Mesendoderm (in vitro differentiated cells): ENCODE measurements at regions not wholly inside any gene's neighbourhood (a gene's known extent, or its start where the extent isn't known, plus 50 kb on each side); places are given as distances from the start of the nearest gene placed in this dataset.

Source experiments
- DNase-seq: peaks from one replicate; pipeline ENCODE4 v3.0.0; 2013
- H2AK5ac ChIP-seq: 2 replicates; pipeline ENCODE4 v1.6.1; 2013; ENCODE audit warnings: low read length, inconsistent platforms
- H2BK120ac ChIP-seq: 2 replicates; pipeline ENCODE4 v1.6.1; 2013; ENCODE audit warnings: low read depth, mild to moderate bottlenecking, low read length, moderate library complexity, mixed read lengths
- H2BK15ac ChIP-seq: replicated peaks from 2 replicates; pipeline ENCODE4 v1.6.1; 2013; ENCODE audit warnings: low read depth, mild to moderate bottlenecking, moderate library complexity
- H2BK5ac ChIP-seq: 2 replicates; pipeline ENCODE4 v1.6.1; 2013; ENCODE audit warnings: low read length, inconsistent platforms
- H3K18ac ChIP-seq: 2 replicates; pipeline ENCODE4 v1.6.1; 2013; ENCODE audit warnings: mild to moderate bottlenecking, low read length, mixed read lengths
- H3K23ac ChIP-seq: one replicate; pipeline ENCODE4 v1.6.1; 2013; ENCODE audit warnings: low read length
- H3K27ac ChIP-seq: 2 replicates; pipeline ENCODE4 v1.5.1; 2013; ENCODE audit warnings: low read depth, mild to moderate bottlenecking, inconsistent platforms, low read length, moderate library complexity
- H3K27me3 ChIP-seq: 2 replicates; pipeline ENCODE4 v1.6.1; 2013; ENCODE audit warnings: low read length, control low read depth, mild to moderate bottlenecking, inconsistent platforms; ENCODE audit not compliant: insufficient read depth, poor library complexity
- H3K36me3 ChIP-seq: 2 replicates; pipeline ENCODE4 v1.6.1; 2013; ENCODE audit warnings: low read length, inconsistent platforms; ENCODE audit not compliant: control insufficient read depth, insufficient read depth
- H3K4ac ChIP-seq: one replicate; pipeline ENCODE4 v1.6.1; 2013; ENCODE audit warnings: low read depth, mild to moderate bottlenecking, low read length, moderate library complexity
- H3K4me1 ChIP-seq: 2 replicates; pipeline ENCODE4 v1.6.1; 2013; ENCODE audit warnings: low read depth, low read length, inconsistent platforms; ENCODE audit not compliant: control insufficient read depth
- H3K4me2 ChIP-seq: 2 replicates; pipeline ENCODE4 v1.6.1; 2013; ENCODE audit warnings: low read length
- H3K4me3 ChIP-seq: 2 replicates; pipeline ENCODE4 v1.5.1; 2013; ENCODE audit warnings: mild to moderate bottlenecking, low read length
- H3K56ac ChIP-seq: one replicate; pipeline ENCODE4 v1.6.1; 2013; ENCODE audit warnings: low read length
- H3K79me1 ChIP-seq: 2 replicates; pipeline ENCODE4 v1.6.1; 2013; ENCODE audit warnings: low read length, inconsistent platforms
- H3K79me2 ChIP-seq: 2 replicates; pipeline ENCODE4 v1.6.1; 2013; ENCODE audit warnings: mild to moderate bottlenecking, low read length; ENCODE audit not compliant: control insufficient read depth, insufficient read depth
- H3K9ac ChIP-seq: 2 replicates; pipeline ENCODE4 v1.6.1; 2013; ENCODE audit warnings: low read length, inconsistent platforms
- H4K5ac ChIP-seq: one replicate; pipeline ENCODE4 v1.6.1; 2013; ENCODE audit warnings: low read length
- H4K8ac ChIP-seq: one replicate; pipeline ENCODE4 v1.6.1; 2013; ENCODE audit warnings: low read depth, mild to moderate bottlenecking, control low read depth, low read length, moderate library complexity
- whole genome bisulfite sequencing: extraction: QIAGEN DNeasy Blood & Tissue Kit; methylation state at CpG from one replicate; pipeline ENCODE4 v1.1.7; 2013; ENCODE audit warnings: low lambda C conversion rate, missing lambda C conversion rate; ENCODE audit not compliant: insufficient coverage; ENCODE audit errors: extremely low coverage; 5-methylcytosine and 5-hydroxymethylcytosine counted together

DNA sequence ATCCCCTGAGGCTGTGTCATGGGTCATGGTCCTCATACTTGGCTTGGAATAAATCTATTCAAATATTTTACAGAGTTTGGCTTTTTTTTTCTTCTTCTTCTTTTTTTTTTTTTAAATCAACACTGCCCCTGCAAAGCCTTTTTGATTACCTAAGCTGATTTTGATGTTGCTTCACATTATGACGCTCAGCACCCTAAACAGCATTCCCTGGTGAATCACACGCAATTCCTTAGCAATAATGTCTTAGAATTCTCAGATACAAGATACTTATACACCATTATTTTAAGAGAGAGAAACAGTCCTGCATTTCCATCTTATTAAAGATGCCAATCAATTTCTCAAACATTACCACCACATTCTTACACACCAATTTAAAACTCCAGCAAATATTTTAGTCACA is 323.7 kb upstream of the IGFBP3 start:
- no peak overlapping the region for H2AK5ac ChIP-seq
- H3K4me3 ChIP-seq, result no peak overlapping the region
- no peak overlapping the region for H4K5ac ChIP-seq
- no peak overlapping the region for H3K23ac ChIP-seq
- no peak overlapping the region for H3K18ac ChIP-seq
- H3K4me1 ChIP-seq, result no peaks in the 10 kb centered on the region
- H2BK15ac ChIP-seq, result no peak overlapping the region
- H2BK120ac ChIP-seq, result no peak overlapping the region
- H3K79me1 ChIP-seq, result no peaks in the 10 kb centered on the region
- no peaks in the 10 kb centered on the region for H3K36me3 ChIP-seq
- no peaks in the 10 kb centered on the region for H3K79me2 ChIP-seq
- H2BK5ac ChIP-seq, result no peak overlapping the region
- H3K27ac ChIP-seq, result no peak overlapping the region
- H3K4ac ChIP-seq, result no peak overlapping the region
- H4K8ac ChIP-seq, result no peak overlapping the region
- no peaks in the 10 kb centered on the region for H3K27me3 ChIP-seq
- no CpG with 5 or more reads among the region's 2 CpGs for WGBS
- H3K4me2 ChIP-seq, result no peak overlapping the region
- H3K9ac ChIP-seq, result no peak overlapping the region
- no peak for DNase-seq
- no peak overlapping the region for H3K56ac ChIP-seq

DNA sequence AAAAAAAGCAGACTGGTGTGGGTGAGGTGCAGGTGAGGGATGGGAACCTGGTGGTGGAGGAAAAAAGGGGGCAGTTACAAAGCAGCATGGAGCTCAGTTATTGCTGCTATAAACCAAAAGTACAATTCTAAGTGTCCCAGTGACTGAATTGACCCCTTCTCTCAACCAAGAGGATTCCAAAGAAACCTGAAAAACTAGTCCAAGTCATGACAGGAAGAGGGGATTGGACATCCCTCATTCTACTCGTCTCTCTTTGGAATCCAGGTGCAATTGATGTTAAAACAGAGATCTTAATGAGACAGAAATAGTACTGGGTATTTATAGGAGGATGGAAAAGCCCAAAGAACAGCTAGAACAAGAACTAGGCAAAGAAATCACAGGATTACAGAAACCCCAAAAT is 322.3 kb upstream of the IGFBP3 start:
- WGBS, result no CpG with 5 or more reads among the region's 1 CpG
- no peaks in the 10 kb centered on the region for H3K79me2 ChIP-seq
- no peak overlapping the region for H3K18ac ChIP-seq
- no peak overlapping the region for H4K5ac ChIP-seq
- no peaks in the 10 kb centered on the region for H3K79me1 ChIP-seq
- H3K9ac ChIP-seq, result no peak overlapping the region
- H3K36me3 ChIP-seq, result no peaks in the 10 kb centered on the region
- H3K27ac ChIP-seq, result no peak overlapping the region
- H3K4ac ChIP-seq, result no peak overlapping the region
- H2BK5ac ChIP-seq, result no peak overlapping the region
- H3K56ac ChIP-seq, result no peak overlapping the region
- H3K4me3 ChIP-seq, result no peak overlapping the region
- no peak overlapping the region for H3K4me2 ChIP-seq
- H3K4me1 ChIP-seq, result no peaks in the 10 kb centered on the region
- H2AK5ac ChIP-seq, result no peak overlapping the region
- no peak overlapping the region for H4K8ac ChIP-seq
- no peak overlapping the region for H2BK120ac ChIP-seq
- DNase-seq, result no peak
- H3K27me3 ChIP-seq, result no peaks in the 10 kb centered on the region
- no peak overlapping the region for H2BK15ac ChIP-seq
- H3K23ac ChIP-seq, result no peak overlapping the region

DNA sequence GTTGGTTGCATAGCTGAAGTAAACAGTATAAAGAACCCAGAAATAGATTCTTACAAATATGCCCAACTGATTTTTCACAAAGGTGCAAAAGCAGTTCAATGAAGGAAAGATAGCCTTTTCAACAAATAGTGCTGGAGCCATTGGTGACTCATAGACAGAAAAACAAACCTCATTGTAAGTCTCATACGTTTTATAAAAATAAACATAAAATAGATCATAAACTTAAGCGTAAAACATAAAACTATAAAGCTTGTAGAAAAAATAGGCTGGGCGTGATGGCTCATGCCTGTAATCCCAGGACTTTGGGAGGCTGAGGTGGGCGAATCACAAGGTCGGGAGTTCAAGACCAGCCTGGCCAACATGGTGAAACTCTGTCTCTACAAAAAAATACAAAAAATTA is 318.8 kb upstream of the IGFBP3 start:
- Histone ChIP-seq H3K79me1 (no peaks in the 10 kb centered on the region), H3K36me3 (no peaks in the 10 kb centered on the region), H4K5ac (no peak overlapping the region), H2BK15ac (no peak overlapping the region), H2BK5ac (no peak overlapping the region), H3K79me2 (no peaks in the 10 kb centered on the region), H3K18ac (no peak overlapping the region), H3K4me2 (no peak overlapping the region), H3K4ac (no peak overlapping the region), H3K27ac (no peak overlapping the region), H2BK120ac (no peak overlapping the region), H3K27me3 (no peaks in the 10 kb centered on the region), H3K56ac (no peak overlapping the region), H2AK5ac (no peak overlapping the region), H3K23ac (no peak overlapping the region), H3K4me1 (no peaks in the 10 kb centered on the region), H4K8ac (no peak overlapping the region), H3K4me3 (no peak overlapping the region), H3K9ac (no peak overlapping the region)
- no CpG with 5 or more reads among the region's 5 CpGs for WGBS
- DNase-seq, result no peak

DNA sequence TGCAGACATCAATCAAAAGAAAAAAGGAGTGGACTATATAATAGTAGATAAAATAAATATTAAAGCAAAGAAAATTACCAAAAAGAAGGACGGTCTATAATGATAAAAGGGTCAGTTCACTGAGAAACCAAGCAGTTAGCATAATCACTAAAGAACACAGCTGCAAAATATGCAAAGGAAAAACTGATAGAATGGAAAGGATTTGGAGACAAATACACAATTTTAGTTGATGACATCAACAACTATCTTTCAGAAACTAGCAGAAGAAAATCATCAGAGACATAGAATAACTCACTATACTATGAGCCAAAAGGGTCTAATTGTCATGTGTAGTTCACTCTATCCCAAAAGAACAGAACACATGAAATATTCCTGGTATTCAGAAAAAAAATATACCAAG is 316.4 kb upstream of the IGFBP3 start:
- Histone ChIP-seq H3K18ac (no peak overlapping the region), H3K56ac (no peak overlapping the region), H3K4me2 (no peak overlapping the region), H3K36me3 (no peaks in the 10 kb centered on the region), H3K4me1 (no peaks in the 10 kb centered on the region), H2BK15ac (no peak overlapping the region), H2BK120ac (no peak overlapping the region), H2AK5ac (no peak overlapping the region), H3K23ac (no peak overlapping the region), H4K5ac (no peak overlapping the region), H3K27me3 (no peaks in the 10 kb centered on the region), H3K79me2 (no peaks in the 10 kb centered on the region), H3K27ac (no peak overlapping the region), H2BK5ac (no peak overlapping the region), H3K9ac (no peak overlapping the region), H3K79me1 (no peaks in the 10 kb centered on the region), H3K4ac (no peak overlapping the region), H4K8ac (no peak overlapping the region), H3K4me3 (no peak overlapping the region)
- no CpG with 5 or more reads among the region's 1 CpG for WGBS
- no peak for DNase-seq

DNA sequence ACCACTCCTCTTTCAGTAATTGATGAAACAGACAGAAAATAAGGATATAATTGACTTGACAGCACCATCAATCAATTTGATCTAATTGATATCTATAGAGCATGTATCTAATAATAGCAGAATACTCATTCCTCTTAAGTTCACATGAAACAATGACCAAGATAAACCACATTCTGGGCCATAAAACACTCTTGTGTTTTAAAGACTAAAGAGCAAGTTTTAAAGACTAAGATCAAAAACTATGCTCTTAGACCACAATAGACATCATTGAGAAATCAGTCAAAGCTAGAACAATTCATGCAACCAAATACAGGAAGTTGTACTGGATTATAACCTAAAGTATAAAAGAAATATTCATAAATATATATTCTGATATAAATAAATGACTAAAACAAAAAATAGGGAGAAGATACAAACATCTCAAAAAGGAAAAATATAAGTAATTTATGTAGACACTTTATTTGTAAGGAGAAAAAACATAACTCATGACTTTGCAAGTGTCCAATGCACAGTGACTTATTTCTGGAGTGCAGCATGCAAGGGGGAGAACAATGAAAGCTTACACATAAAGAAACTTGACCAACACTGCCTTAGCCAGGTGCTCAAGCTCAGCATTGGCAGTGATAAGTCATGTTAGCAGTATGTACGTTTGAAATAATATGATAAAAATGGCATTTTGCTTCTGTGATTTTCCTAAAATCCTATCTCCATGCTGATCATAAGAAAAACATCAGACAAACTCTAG is 312.7 kb upstream of the IGFBP3 start:
- no peak overlapping the region for H3K56ac ChIP-seq
- H3K18ac ChIP-seq, result no peak overlapping the region
- no peak overlapping the region for H2BK120ac ChIP-seq
- H3K79me2 ChIP-seq, result no peaks in the 10 kb centered on the region
- no peak for DNase-seq
- WGBS, result no CpG with 5 or more reads among the region's 1 CpG
- H3K4me1 ChIP-seq, result no peaks in the 10 kb centered on the region
- no peaks in the 10 kb centered on the region for H3K79me1 ChIP-seq
- H4K5ac ChIP-seq, result no peak overlapping the region
- H3K27me3 ChIP-seq, result no peaks in the 10 kb centered on the region
- H3K4ac ChIP-seq, result no peak overlapping the region
- no peak overlapping the region for H2AK5ac ChIP-seq
- H2BK5ac ChIP-seq, result no peak overlapping the region
- H3K27ac ChIP-seq, result no peak overlapping the region
- H3K36me3 ChIP-seq, result no peaks in the 10 kb centered on the region
- H4K8ac ChIP-seq, result no peak overlapping the region
- H3K4me3 ChIP-seq, result no peak overlapping the region
- H3K9ac ChIP-seq, result no peak overlapping the region
- H3K4me2 ChIP-seq, result no peak overlapping the region
- no peak overlapping the region for H2BK15ac ChIP-seq
- H3K23ac ChIP-seq, result no peak overlapping the region

DNA sequence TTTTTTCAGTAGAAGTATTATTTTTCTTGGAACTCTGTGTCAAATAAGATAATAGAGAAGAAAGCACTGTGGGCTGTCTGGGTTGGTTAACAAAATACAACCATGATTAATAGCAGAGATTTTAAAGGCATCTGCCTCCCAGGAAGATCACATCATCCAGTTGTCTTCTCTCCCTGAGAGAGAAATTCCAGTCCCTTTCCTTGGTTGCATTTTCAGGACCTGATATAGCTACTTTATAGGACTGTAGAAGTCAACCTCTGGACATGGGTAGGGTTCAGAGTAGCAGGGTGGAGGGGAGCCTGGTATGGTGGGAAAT is 309.9 kb upstream of the IGFBP3 start:
- Histone ChIP-seq H2BK120ac (no peak overlapping the region), H2BK5ac (no peak overlapping the region), H3K4me2 (no peak overlapping the region), H3K27ac (no peak overlapping the region), H2AK5ac (no peak overlapping the region), H3K36me3 (no peaks in the 10 kb centered on the region), H3K4me1 (no peaks in the 10 kb centered on the region), H3K79me2 (no peaks in the 10 kb centered on the region), H3K9ac (no peak overlapping the region), H3K23ac (no peak overlapping the region), H3K56ac (no peak overlapping the region), H3K4me3 (no peak overlapping the region), H4K5ac (no peak overlapping the region), H4K8ac (no peak overlapping the region), H2BK15ac (no peak overlapping the region), H3K4ac (no peak overlapping the region), H3K79me1 (no peaks in the 10 kb centered on the region), H3K18ac (no peak overlapping the region), H3K27me3 (no peaks in the 10 kb centered on the region)
- DNase-seq, result no peak
